ENCODE measurements at regions not wholly inside any gene's neighbourhood (a gene's known extent, or its start where the extent isn't known, plus 50 kb on each side); places are given as distances from the start of the nearest gene placed in this dataset.

DNA sequence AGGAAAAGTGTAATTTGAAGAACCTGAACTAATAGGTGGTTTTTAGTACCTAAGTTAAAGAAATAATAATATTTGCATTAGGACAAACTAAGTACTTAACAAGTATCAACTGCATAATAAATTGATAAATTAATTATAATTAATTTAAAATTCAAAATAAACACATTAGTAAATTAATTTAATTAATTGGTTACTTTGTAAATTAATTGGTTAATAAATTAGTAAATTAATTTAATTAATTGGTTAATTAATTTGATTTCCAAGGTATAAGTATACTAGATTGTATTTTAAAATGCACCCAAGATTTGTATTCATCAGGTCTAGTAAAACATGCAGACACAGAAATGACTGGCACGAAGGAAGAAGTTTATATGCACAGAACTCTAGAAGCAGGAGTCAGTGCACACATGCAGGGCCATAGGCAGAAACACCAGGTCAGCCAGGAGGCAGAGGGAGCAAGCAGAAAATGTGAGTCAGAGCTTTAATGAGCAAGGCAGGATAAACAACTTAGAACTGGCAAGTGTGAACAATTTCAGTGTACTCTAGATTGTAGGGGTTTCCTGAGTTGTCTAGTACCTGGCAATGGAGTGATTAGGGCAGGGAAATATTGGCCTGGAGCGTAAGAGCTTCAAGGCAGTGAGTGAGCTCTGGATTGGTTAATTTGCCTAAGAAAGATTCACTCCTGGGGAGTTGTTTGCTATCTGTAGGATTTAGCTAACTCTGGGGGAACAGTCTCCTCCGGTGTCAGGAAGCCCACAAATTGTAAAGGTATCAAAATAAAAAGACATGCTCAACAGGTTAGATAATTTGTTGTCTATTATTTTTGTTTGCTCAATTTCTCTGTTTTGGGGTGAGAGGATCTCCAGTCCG, 665.7 kb downstream of the MRPL39 start:
- TF ChIP-seq, protein P1, sequence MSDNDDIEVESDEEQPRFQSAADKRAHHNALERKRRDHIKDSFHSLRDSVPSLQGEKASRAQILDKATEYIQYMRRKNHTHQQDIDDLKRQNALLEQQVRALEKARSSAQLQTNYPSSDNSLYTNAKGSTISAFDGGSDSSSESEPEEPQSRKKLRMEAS (IDR thresholded peaks at IDR 0.05; ENCODE audit: insufficient read depth, insufficient read length) = no peak
- no peak for TF ChIP-seq POLR2A (IDR thresholded peaks at IDR 0.05; ENCODE audit: low read depth, low read length)
- no peak for TF ChIP-seq POLR2AphosphoS5 (IDR thresholded peaks at IDR 0.05; ENCODE audit: insufficient read depth, low read depth, low read length)
- TF ChIP-seq, protein P2, sequence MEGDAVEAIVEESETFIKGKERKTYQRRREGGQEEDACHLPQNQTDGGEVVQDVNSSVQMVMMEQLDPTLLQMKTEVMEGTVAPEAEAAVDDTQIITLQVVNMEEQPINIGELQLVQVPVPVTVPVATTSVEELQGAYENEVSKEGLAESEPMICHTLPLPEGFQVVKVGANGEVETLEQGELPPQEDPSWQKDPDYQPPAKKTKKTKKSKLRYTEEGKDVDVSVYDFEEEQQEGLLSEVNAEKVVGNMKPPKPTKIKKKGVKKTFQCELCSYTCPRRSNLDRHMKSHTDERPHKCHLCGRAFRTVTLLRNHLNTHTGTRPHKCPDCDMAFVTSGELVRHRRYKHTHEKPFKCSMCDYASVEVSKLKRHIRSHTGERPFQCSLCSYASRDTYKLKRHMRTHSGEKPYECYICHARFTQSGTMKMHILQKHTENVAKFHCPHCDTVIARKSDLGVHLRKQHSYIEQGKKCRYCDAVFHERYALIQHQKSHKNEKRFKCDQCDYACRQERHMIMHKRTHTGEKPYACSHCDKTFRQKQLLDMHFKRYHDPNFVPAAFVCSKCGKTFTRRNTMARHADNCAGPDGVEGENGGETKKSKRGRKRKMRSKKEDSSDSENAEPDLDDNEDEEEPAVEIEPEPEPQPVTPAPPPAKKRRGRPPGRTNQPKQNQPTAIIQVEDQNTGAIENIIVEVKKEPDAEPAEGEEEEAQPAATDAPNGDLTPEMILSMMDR (IDR thresholded peaks at IDR 0.05; ENCODE audit: extremely low read depth in 1 of 2, insufficient read depth in 1 of 2, low read depth in 1 of 2, low read length in 2 of 2) = no peak
- TF ChIP-seq EZH2 (IDR thresholded peaks at IDR 0.05; ENCODE audit: borderline replicate concordance, low read depth, low read length, severe bottlenecking) = no peak
- TF ChIP-seq MYC (IDR thresholded peaks at IDR 0.05; ENCODE audit: low read depth, low read length) = no peak

Measured in endothelial cell of umbilical vein (primary cell).